Vagina (tissue), 2 donors: ENCODE measurements at regions not wholly inside any gene's neighbourhood (a gene's known extent, or its start where the extent isn't known, plus 50 kb on each side); places are given as distances from the start of the nearest gene placed in this dataset.
"Not testable (repeated sequence)": the region's sequence is repeated elsewhere in the genome, so short reads cannot be mapped to it uniquely, and the experiment has no call there.

Experiments used
- POLR2AphosphoS5 ChIP-seq, 2 donors: sonication (generic); formaldehyde crosslinking; IDR thresholded peaks; one replicate each; pipeline ENCODE4 v1.9.0; 2017; ENCODE audit warnings: antibody characterized with exemption in 2 of 2, mild to moderate bottlenecking in 2 of 2, low read depth in 1 of 2; ENCODE audit not compliant: insufficient read depth in 1 of 2
- TF ChIP-seq, protein P1 (sequence below), 3 experiments: fragments of 450-650 bp in 2 of 3; fragments of 200-600 bp in 1 of 3; sonication (generic) in 1 of 3; IDR thresholded peaks; one replicate each; pipeline ENCODE4 v1.5.1; 2017 to 2019; ENCODE audit warnings: antibody characterized with exemption in 3 of 3, mild to moderate bottlenecking in 2 of 3, moderate library complexity in 2 of 3

GRCh38 chr12:111234491-111234890, 134.4 kb downstream of the PHETA1 start:
- TF ChIP-seq, protein P1, sequence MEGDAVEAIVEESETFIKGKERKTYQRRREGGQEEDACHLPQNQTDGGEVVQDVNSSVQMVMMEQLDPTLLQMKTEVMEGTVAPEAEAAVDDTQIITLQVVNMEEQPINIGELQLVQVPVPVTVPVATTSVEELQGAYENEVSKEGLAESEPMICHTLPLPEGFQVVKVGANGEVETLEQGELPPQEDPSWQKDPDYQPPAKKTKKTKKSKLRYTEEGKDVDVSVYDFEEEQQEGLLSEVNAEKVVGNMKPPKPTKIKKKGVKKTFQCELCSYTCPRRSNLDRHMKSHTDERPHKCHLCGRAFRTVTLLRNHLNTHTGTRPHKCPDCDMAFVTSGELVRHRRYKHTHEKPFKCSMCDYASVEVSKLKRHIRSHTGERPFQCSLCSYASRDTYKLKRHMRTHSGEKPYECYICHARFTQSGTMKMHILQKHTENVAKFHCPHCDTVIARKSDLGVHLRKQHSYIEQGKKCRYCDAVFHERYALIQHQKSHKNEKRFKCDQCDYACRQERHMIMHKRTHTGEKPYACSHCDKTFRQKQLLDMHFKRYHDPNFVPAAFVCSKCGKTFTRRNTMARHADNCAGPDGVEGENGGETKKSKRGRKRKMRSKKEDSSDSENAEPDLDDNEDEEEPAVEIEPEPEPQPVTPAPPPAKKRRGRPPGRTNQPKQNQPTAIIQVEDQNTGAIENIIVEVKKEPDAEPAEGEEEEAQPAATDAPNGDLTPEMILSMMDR (IDR thresholded peaks at IDR 0.05), result not testable (repeated sequence)
- TF ChIP-seq POLR2AphosphoS5 (IDR thresholded peaks at IDR 0.05; ENCODE audit: insufficient read depth in 1 of 2, low read depth in 1 of 2), result not testable (repeated sequence)
